ENCODE measurements at regions not wholly inside any gene's neighbourhood (a gene's known extent, or its start where the extent isn't known, plus 50 kb on each side); places are given as distances from the start of the nearest gene placed in this dataset.

GRCh38 chr11:45573728-45574127 is 91.7 kb downstream of the CHST1 start:
- TF ChIP-seq EZH2phosphoT487 (IDR thresholded peaks at IDR 0.05; ENCODE audit: unreplicated experiment) (no peak), CTCF (conservative IDR thresholded peaks at IDR 0.05; ENCODE audit: low read depth in 2 of 2) (no peak), EZH2 (IDR thresholded peaks at IDR 0.05; ENCODE audit: low read depth, unreplicated experiment) (no peak), POLR2AphosphoS5 (IDR thresholded peaks at IDR 0.05; ENCODE audit: low read depth) (no peak), REST (IDR thresholded peaks at IDR 0.05; ENCODE audit: unreplicated experiment) (no peak), ETS1 (IDR thresholded peaks at IDR 0.05) (no peak), ZNF331 (CRISPR knock-in tag; IDR thresholded peaks at IDR 0.05; ENCODE audit: low read depth) (no peak)

Data from GM23338 (cell line).